ENCODE measurements at regions not wholly inside any gene's neighbourhood (a gene's known extent, or its start where the extent isn't known, plus 50 kb on each side); places are given as distances from the start of the nearest gene placed in this dataset.

DNA sequence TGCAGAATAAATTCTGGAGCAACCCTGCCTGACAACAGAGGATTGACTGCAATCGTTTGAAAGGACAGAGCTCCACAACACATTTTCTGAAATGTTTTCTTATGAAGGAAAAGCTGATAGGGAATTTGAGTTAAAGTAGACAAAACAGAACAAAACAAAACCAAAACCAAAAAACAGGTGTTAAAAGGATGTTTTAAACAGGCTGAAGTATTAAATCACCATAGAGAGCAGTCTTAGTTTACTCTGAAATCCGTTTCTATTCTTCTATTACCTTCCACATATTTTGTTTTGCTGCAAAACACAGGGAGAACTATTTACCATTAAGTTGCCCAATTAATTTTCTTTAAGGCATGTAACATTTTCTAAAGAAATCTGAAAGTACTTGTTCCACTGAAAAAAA lies 93.4 kb upstream of the MLIP start:
- Mint-ChIP-seq H3K4me3 (no peak overlapping the region), H3K4me1 (no peaks in the 10 kb centered on the region), H3K36me3 (no peaks in the 10 kb centered on the region), H3K27me3 (no peaks in the 10 kb centered on the region), H3K27ac (no peak overlapping the region), H3K9me3 (no peaks in the 10 kb centered on the region)
- ATAC-seq (ENCODE audit: low read depth in 2 of 2) (no peak), DNase-seq (no peak)

DNA sequence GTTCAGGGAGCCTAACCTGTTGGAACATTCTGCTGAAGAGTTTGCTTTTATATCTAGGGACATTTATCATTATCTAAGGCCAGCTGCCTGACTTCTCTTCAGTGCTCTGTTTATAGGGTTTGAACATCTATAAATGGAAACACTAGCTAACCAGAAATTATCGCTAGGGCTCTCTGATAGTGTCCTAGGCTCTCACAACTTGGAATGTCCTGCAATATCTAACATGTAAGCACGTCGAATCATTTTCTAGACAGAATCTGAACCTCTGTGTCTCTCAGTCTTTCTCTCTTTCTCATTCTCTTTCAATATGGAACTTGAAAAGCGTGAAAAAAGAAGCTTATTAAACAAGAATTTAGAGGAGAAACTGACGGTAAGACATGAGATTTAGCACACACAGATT lies 92.5 kb upstream of the MLIP start:
- Mint-ChIP-seq H3K4me1 (no peaks in the 10 kb centered on the region), H3K9me3 (no peaks in the 10 kb centered on the region), H3K36me3 (no peaks in the 10 kb centered on the region), H3K27ac (no peak overlapping the region), H3K4me3 (no peak overlapping the region), H3K27me3 (no peaks in the 10 kb centered on the region)
- DNase-seq: no peak
- ATAC-seq (ENCODE audit: low read depth in 2 of 2): no peak

DNA sequence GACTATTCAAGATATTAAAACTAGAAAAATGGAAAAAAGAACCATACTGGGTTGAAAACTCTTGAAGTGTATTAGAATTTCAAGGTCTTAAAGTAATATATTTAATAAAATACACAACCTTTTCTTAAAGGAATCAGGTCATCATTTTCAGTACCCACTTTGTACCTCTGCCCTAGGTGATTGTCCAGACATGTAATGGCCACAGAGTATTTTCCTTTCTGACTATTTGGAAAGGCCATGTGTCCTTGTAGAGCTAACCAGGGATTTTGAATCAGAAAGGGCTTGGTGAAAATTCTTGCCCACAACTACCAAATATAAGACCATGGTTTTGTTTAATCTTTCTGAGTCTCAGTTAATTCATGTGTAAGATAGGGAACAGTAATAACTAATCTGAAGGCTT lies 91.4 kb upstream of the MLIP start:
- Mint-ChIP-seq H3K27ac (no peak overlapping the region), H3K9me3 (peaks cover 0 to 2% (median 0%) of the 10 kb centered on the region in 7 donors), H3K4me3 (no peak overlapping the region), H3K27me3 (no peaks in the 10 kb centered on the region), H3K36me3 (no peaks in the 10 kb centered on the region), H3K4me1 (no peaks in the 10 kb centered on the region)
- no peak for DNase-seq
- ATAC-seq (ENCODE audit: low read depth in 2 of 2): no peak

DNA sequence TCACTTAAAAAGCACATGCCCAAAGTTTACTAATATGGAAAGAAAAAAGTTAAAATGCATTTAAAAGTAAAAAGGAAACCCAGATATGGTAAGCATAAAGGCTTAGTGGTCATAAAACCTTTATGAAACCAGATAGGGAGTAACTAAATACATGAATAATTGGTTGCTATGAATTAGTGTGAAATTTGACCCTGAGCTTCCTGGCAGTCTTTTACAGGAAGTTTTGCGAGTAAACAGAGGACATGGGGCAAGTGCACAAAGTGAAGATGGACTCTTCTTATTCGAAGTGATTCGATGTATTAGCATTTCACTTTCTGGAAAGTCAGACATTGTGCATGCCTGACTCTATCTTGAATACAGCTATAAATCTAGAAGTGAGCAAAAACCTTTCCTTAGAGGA lies 90.9 kb upstream of the MLIP start:
- DNase-seq (no peak), ATAC-seq (ENCODE audit: low read depth in 2 of 2) (no peak)
- no peak overlapping the region for H3K27ac Mint-ChIP-seq
- H3K4me1 Mint-ChIP-seq: no peaks in the 10 kb centered on the region
- H3K36me3 Mint-ChIP-seq: no peaks in the 10 kb centered on the region
- H3K9me3 Mint-ChIP-seq: peaks cover 0 to 2% (median 0%) of the 10 kb centered on the region in 7 donors
- H3K27me3 Mint-ChIP-seq: no peaks in the 10 kb centered on the region
- H3K4me3 Mint-ChIP-seq: no peak overlapping the region

DNA sequence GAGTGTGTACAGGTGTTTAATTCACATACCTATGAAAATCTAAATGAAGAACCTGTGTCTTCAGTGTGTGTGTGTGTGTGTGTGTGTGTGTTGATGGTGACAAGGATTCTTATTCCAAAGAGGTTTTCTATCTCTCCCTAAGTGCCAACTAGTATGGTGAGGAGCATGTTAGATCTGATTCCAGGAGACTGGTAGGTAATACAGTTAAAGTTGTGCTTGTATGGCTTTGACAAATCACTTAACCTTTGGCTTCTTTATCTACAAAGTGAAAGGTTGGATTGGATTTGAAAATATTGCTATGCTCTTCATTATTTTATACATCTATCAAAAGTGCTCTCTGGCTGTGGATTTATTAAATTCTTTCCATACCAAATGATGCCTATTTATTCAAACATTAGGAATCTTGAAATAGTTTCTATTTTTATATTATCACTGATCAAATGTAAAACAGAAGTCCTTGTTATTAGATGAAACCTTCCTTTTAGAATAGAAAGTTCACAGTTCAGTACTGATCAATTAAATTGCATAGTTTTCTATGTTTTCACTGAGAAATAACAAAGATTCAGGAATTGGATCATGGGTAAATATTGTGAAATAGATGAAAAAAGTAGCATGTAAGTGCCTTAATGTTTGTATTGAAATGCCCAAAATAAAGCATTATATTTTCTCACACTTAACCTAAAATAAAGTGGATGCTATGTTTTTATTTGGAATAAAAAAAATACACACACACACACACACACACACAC lies 84.4 kb upstream of the MLIP start:
- DNase-seq: no peak
- no peak for ATAC-seq (ENCODE audit: low read depth in 2 of 2)
- Mint-ChIP-seq H3K27me3 (no peaks in the 10 kb centered on the region), H3K9me3 (peaks cover 0 to 2% (median 0%) of the 10 kb centered on the region in 7 donors), H3K4me1 (no peaks in the 10 kb centered on the region), H3K36me3 (no peaks in the 10 kb centered on the region), H3K27ac (no peak overlapping the region), H3K4me3 (no peak overlapping the region)

DNA sequence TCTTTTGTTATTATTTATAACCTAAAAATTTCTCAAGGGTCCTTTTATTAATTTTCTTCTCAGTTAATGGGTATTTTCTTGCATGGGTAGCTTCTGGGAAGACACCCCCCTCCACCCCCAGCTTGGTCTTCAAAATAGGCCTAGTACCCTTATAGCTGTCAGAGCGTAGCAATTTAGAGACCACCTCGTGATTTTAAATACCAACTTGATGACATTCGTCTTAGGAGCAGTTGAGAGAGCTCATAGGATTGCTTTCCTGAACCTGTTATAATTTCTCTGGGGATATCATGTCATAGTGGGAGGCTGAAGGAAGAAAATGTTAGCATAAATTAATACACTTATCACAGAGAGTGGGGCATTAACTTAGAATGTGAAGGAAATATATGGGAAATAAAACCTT lies 83.1 kb upstream of the MLIP start:
- Mint-ChIP-seq H3K36me3 (no peaks in the 10 kb centered on the region), H3K27ac (no peak overlapping the region), H3K4me1 (no peaks in the 10 kb centered on the region), H3K9me3 (peaks cover 0 to 2% (median 0%) of the 10 kb centered on the region in 7 donors), H3K27me3 (no peaks in the 10 kb centered on the region), H3K4me3 (no peak overlapping the region)
- DNase-seq: no peak
- no peak for ATAC-seq (ENCODE audit: low read depth in 2 of 2)

DNA sequence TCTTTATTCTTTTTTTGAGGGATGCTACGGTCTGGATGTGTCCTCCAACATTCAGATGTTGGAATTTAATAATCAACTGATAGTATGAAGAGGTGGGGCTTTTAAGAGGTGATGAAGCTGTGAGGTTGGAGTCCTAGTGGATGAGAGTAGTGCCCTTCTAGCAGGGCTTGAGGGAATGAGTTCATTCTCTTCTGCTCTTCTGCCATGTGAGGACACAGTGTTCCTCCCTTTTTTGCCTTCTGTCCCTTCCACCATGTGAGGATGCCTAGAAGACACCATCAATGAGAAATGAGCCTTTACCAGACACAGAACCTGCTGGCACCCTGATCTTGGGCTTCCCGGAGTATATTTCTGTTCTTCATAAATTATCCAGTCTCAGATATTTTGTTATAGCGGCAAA lies 82.1 kb upstream of the MLIP start:
- H3K27ac Mint-ChIP-seq: no peak overlapping the region
- H3K9me3 Mint-ChIP-seq: peaks cover 0 to 2% (median 0%) of the 10 kb centered on the region in 7 donors
- no peaks in the 10 kb centered on the region for H3K4me1 Mint-ChIP-seq
- H3K27me3 Mint-ChIP-seq: no peaks in the 10 kb centered on the region
- no peaks in the 10 kb centered on the region for H3K36me3 Mint-ChIP-seq
- no peak overlapping the region for H3K4me3 Mint-ChIP-seq
- ATAC-seq (ENCODE audit: low read depth in 2 of 2) (no peak), DNase-seq (no peak)

DNA sequence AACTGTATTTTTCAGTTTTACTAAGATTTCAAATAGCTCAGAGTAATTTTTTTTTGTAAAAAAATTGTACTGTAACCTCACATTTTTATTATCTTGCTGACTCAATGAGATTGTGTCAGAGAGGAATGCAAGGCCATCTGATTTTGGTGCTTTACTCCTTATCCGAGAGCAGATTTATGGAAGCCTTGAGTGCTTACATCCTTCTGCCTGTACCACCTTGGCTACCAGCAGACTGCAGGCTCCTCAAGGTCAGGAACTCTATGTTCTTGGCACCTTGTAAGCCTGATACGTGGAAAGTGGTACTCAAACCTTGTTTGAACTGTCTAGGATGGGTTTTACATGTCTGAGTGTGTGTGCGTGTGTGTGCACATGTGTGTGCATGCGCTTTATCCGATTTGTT lies 80.1 kb upstream of the MLIP start:
- DNase-seq (no peak), ATAC-seq (ENCODE audit: low read depth in 2 of 2) (no peak)
- H3K4me3 Mint-ChIP-seq: no peak overlapping the region
- H3K27me3 Mint-ChIP-seq: no peaks in the 10 kb centered on the region
- no peaks in the 10 kb centered on the region for H3K36me3 Mint-ChIP-seq
- no peaks in the 10 kb centered on the region for H3K9me3 Mint-ChIP-seq
- no peak overlapping the region for H3K27ac Mint-ChIP-seq
- no peaks in the 10 kb centered on the region for H3K4me1 Mint-ChIP-seq

DNA sequence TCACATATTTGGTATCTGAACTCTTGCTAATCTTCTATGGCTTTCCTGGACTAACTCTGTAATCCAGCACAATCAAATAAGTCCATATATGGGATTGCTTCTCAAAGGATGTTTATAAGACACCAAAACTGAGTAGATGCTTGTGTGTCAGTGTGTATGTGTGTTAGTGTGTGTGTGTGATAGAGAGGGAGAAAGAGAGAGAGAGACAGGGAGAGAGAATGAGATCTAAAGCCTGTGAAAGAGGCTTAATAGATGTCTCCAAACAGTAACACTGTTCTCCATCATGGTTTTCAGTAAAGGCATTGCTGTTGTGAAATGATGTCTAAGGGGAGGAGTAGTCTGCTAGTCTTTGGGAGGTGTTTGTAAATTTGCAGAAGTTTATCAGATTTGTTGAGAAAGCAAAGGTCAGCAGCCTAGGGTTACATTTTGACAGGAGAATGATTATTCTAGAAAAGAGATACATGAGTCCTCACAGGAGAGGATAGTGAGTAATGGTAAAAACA lies 73.9 kb upstream of the MLIP start:
- H3K9me3 Mint-ChIP-seq: peaks cover 0 to 4% (median 0%) of the 10 kb centered on the region in 7 donors
- H3K4me3 Mint-ChIP-seq: no peak overlapping the region
- DNase-seq (no peak), ATAC-seq (ENCODE audit: low read depth in 2 of 2) (no peak)
- H3K27me3 Mint-ChIP-seq: peaks cover 0 to 5% (median 0%) of the 10 kb centered on the region in 3 donors
- H3K36me3 Mint-ChIP-seq: no peaks in the 10 kb centered on the region
- no peaks in the 10 kb centered on the region for H3K4me1 Mint-ChIP-seq
- H3K27ac Mint-ChIP-seq: no peak overlapping the region

DNA sequence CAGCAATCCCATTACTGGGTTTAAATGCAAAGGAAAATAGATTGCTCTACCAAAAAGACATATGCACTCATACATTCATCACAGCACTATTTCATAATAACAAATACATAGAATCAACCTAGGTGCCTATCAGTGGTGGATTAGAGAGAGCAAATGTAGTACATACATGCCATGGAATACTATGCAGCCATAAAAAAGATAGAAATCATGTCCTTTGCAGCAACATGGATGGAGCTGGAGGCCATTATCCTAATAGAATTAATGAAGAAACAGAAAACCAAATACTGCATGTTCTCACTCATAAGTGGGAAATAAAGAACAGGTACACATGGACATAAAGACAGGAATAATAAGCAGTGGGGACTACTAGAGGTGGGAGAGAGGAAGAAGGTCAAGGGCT lies 70.7 kb upstream of the MLIP start:
- H3K36me3 Mint-ChIP-seq: no peaks in the 10 kb centered on the region
- DNase-seq (no peak), ATAC-seq (ENCODE audit: low read depth in 2 of 2) (no peak)
- peaks cover 0 to 4% (median 0%) of the 10 kb centered on the region in 7 donors for H3K9me3 Mint-ChIP-seq
- no peaks in the 10 kb centered on the region for H3K4me1 Mint-ChIP-seq
- H3K27me3 Mint-ChIP-seq: peaks cover 0 to 5% (median 4%) of the 10 kb centered on the region in 3 donors
- H3K27ac Mint-ChIP-seq: no peak overlapping the region
- no peak overlapping the region for H3K4me3 Mint-ChIP-seq

DNA sequence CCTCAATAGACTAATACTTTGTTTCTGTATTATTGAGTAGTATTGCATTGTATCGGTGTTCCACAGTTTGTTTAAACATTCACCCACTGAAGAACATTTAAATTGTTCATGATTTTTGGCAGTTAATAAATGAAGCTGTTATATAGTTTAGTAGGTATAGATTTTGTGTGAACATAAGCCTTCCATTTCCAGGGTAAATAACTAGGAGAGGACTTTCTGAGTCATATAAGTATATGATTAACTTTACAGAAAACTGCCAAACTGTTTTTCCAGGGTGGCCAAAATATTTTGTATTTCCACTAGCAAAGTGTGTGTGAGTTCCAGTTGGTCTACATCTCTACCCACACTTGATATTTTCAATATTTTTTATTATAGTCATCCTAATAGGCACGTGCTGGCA lies 70.0 kb upstream of the MLIP start:
- DNase-seq (no peak), ATAC-seq (ENCODE audit: low read depth in 2 of 2) (no peak)
- Mint-ChIP-seq H3K4me1 (no peaks in the 10 kb centered on the region), H3K27ac (no peak overlapping the region), H3K4me3 (no peak overlapping the region), H3K27me3 (peaks cover 0 to 5% (median 4%) of the 10 kb centered on the region in 3 donors), H3K9me3 (peaks cover 0 to 4% (median 0%) of the 10 kb centered on the region in 7 donors), H3K36me3 (no peaks in the 10 kb centered on the region)

DNA sequence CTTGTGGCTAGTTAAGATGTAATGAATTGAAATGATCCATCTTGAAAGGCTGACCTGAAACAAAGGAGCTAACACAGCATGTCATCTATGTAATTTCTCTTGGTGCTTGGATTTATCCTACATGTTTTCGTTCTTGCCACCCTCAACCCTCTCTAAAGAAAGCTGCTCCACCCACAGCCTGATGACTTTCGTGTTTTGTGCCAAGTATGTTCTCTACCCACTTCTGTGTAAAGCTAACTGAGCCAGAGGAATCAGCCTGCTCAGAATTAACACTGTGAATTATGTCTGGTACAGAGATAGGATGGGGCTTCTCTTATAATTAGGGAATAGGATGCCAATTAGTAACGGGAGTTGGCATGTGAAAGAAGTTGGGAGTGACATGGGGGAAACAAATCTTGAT lies 67.9 kb upstream of the MLIP start:
- H3K27ac Mint-ChIP-seq: peak overlapping the region in 1 of 6 donors; percentile 36
- DNase-seq (no peak), ATAC-seq (ENCODE audit: low read depth in 2 of 2) (no peak)
- peaks cover 0 to 4% (median 0%) of the 10 kb centered on the region in 7 donors for H3K9me3 Mint-ChIP-seq
- no peak overlapping the region for H3K4me3 Mint-ChIP-seq
- no peaks in the 10 kb centered on the region for H3K4me1 Mint-ChIP-seq
- H3K36me3 Mint-ChIP-seq: no peaks in the 10 kb centered on the region
- H3K27me3 Mint-ChIP-seq: peaks cover 0 to 4% (median 0%) of the 10 kb centered on the region in 3 donors

DNA sequence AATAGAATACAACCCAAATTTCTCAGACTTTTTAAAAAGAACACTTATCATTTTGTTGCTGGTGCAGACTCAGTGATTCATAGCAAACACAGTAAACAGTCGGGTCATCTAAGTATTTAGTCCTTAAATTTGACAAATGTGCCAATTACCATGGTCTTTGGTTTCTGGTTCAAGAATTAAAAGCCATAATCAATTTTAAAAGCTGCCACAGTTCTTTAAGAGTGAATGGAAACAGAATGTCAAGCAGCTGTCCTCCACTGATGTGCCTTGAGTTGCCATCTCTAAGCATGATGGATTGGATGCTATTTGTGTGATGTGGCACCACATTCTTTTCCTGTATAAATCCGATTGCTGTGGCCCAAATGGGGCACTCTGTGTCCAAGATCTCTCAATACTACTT lies 67.2 kb upstream of the MLIP start:
- peaks cover 0 to 4% (median 0%) of the 10 kb centered on the region in 7 donors for H3K9me3 Mint-ChIP-seq
- DNase-seq (no peak), ATAC-seq (ENCODE audit: low read depth in 2 of 2) (no peak)
- H3K27me3 Mint-ChIP-seq: peaks cover 0 to 4% (median 0%) of the 10 kb centered on the region in 3 donors
- no peaks in the 10 kb centered on the region for H3K4me1 Mint-ChIP-seq
- H3K27ac Mint-ChIP-seq: no peak overlapping the region
- no peak overlapping the region for H3K4me3 Mint-ChIP-seq
- H3K36me3 Mint-ChIP-seq: no peaks in the 10 kb centered on the region

DNA sequence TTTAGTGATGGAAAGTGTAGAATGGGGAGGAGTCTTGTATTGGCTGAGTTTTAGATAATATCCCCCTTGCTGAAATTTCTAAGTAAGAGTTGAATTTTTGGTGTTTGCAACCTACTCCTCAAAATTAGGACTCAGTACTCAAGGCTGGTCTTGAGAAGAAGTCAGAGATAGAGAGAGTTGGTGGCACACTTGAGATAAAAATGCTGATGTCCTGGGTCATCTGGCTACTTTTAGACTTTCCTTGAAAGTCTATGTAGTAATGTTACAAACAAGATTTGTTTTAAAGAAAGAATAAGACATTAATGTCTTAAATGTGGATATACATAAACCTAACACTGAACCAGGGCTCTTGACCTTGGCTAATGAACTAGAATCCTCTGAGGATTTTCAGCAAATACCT lies 62.5 kb upstream of the MLIP start:
- H3K27me3 Mint-ChIP-seq: no peaks in the 10 kb centered on the region
- H3K36me3 Mint-ChIP-seq: no peaks in the 10 kb centered on the region

More for the DNA sequence above, 62.5 kb upstream of the MLIP start:
- Mint-ChIP-seq H3K4me1 (no peaks in the 10 kb centered on the region), H3K27ac (no peak overlapping the region), H3K4me3 (no peak overlapping the region), H3K9me3 (no peaks in the 10 kb centered on the region)
- DNase-seq (no peak), ATAC-seq (ENCODE audit: low read depth in 2 of 2) (no peak)

Measured in naive B cell (primary cell).